Left ventricle myocardium inferior (tissue), 1 donor: ENCODE measurements at regions not wholly inside any gene's neighbourhood (a gene's known extent, or its start where the extent isn't known, plus 50 kb on each side); places are given as distances from the start of the nearest gene placed in this dataset.
"Not testable (repeated sequence)": the region's sequence is repeated elsewhere in the genome, so short reads cannot be mapped to it uniquely, and the experiment has no call there.

ENCODE experiments used
- DNase-seq: peaks from one replicate; pipeline ENCODE4 v3.0.0-alpha.2; 2020
- H3K27ac ChIP-seq: fragments of 200-600 bp; replicated peaks from 2 replicates; pipeline ENCODE4 v1.8.0; 2021
- H3K27me3 ChIP-seq: fragments of 200-600 bp; 2 replicates; pipeline ENCODE4 v1.8.0; 2021; ENCODE audit warnings: low read depth
- H3K36me3 ChIP-seq: fragments of 200-600 bp; 2 replicates; pipeline ENCODE4 v1.8.0; 2021
- H3K4me1 ChIP-seq: fragments of 200-600 bp; 2 replicates; pipeline ENCODE4 v1.8.0; 2021
- H3K4me3 ChIP-seq: fragments of 200-600 bp; 2 replicates; pipeline ENCODE4 v1.8.0; 2021; ENCODE audit warnings: mild to moderate bottlenecking, moderate library complexity
- H3K9me3 ChIP-seq: fragments of 200-600 bp; replicated peaks from 2 replicates; pipeline ENCODE4 v1.8.0; 2021
- CTCF ChIP-seq: fragments of 200-600 bp; IDR thresholded peaks from 2 replicates; pipeline ENCODE4 v1.8.0; 2021; ENCODE audit warnings: antibody characterized with exemption, mild to moderate bottlenecking, borderline replicate concordance
- intact Hi-C: fragments of 100-400 bp; cut with micrococcal nuclease; formaldehyde crosslinking; loops from one replicate; pipeline ENCODE4 v1.11.0; 2022
- donor health status: DM: no; HTN: yes; CAD: no; lungs with severe emphysema.

DNA sequence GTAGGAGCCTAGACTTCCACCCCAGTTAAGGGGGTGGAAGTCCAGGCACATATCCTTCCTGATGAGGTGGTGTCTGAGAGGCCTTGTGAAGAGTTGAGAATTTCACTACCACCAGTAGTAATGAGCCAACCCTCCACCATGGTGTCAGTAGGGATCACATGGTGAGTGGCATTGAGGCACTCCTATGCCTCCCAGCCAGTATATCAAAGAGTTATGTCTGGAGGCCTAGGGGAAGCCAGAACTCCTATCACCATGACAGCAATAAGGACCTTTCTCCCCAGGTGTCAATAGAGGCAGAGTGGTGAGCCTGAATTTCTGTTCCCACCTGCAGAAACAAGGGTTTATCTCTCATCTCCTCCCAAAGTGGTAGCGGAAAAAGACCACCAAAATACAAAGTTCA lies 106.6 kb upstream of the ADTRP start:
- DNase-seq, result no peak
- H3K36me3 ChIP-seq, result no peaks in the 10 kb centered on the region
- intact Hi-C loops, result no loop called here
- no peaks in the 10 kb centered on the region for H3K27me3 ChIP-seq
- H3K4me1 ChIP-seq, result no peaks in the 10 kb centered on the region
- TF ChIP-seq CTCF, result no peak
- H3K27ac ChIP-seq, result no peak overlapping the region
- H3K9me3 ChIP-seq, result peaks cover 7% of the 10 kb centered on the region
- no peak overlapping the region for H3K4me3 ChIP-seq

- H3K9me3 ChIP-seq, H3K27ac ChIP-seq, DNase-seq, H3K27me3 ChIP-seq, H3K36me3 ChIP-seq, H3K4me3 ChIP-seq, H3K4me1 ChIP-seq, intact Hi-C loops: not testable (repeated sequence)
Measured at GRCh38 chr6:11883471-11883870, 104.9 kb upstream of the ADTRP start.

DNA sequence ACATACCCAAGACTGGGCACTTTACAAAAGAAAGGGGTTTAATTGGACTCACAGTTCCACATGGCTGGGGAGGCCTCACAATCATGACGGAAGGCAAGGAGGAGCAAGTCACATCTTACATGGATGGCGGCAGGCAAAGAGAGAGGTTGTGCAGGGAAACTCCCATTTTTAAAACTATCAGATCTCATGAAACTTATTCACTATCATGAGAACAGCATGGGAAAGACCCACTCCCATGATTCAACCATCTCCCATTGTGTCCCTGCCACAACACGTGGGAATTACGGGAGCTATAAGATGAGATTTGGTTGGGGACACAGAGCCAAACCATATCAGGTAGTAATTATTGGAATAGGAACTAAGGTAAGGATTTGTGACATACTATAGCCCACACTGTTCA lies 101.6 kb upstream of the ADTRP start:
- H3K4me1 ChIP-seq, H3K4me3 ChIP-seq, H3K27ac ChIP-seq, H3K27me3 ChIP-seq, intact Hi-C loops, DNase-seq, H3K9me3 ChIP-seq, H3K36me3 ChIP-seq: not testable (repeated sequence)

- H3K27ac ChIP-seq, result no peak overlapping the region
- H3K9me3 ChIP-seq, result peaks cover 7% of the 10 kb centered on the region
- DNase-seq, result no peak
- TF ChIP-seq CTCF, result no peak
- no peaks in the 10 kb centered on the region for H3K36me3 ChIP-seq
- intact Hi-C loops, result no loop called here
- H3K27me3 ChIP-seq, result no peaks in the 10 kb centered on the region
- no peak overlapping the region for H3K4me3 ChIP-seq
- no peaks in the 10 kb centered on the region for H3K4me1 ChIP-seq
Measured at GRCh38 chr6:11878735-11879134, 100.1 kb upstream of the ADTRP start.

- intact Hi-C loops, result no loop called here
- Histone ChIP-seq H3K27me3 (no peaks in the 10 kb centered on the region), H3K4me3 (no peak overlapping the region), H3K9me3 (peaks cover 7% of the 10 kb centered on the region), H3K27ac (no peak overlapping the region), H3K36me3 (no peaks in the 10 kb centered on the region), H3K4me1 (no peaks in the 10 kb centered on the region)
- TF ChIP-seq CTCF, result no peak
- DNase-seq, result no peak
Measured at GRCh38 chr6:11878029-11878428, 99.4 kb upstream of the ADTRP start.

DNA sequence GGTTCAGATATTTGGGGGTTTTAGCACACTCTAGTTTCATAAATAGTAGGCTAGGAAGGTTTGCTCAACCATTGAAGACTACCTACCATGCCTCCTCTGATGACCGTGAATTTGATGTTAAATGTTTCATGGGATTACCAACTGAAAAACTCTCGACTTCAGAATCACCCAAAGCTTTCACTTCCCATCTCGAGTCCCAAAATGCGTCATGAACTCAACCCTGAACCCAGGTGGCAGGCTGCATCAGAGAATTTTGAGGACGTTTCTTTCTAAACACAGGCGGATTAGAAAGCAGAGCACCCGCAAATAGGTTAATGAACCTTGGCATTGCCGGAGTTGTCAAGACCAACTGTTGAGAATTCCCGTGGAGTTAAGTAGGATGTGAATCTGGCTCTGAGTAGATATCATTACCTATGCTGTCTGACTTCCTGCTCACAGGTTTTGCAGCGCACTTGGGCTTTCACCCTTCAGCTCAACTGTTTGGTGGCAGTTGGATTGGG lies 98.4 kb upstream of the ADTRP start:
- Histone ChIP-seq H3K27me3 (no peaks in the 10 kb centered on the region), H3K9me3 (peaks cover 2% of the 10 kb centered on the region), H3K4me1 (no peaks in the 10 kb centered on the region), H3K4me3 (no peak overlapping the region), H3K27ac (no peak overlapping the region), H3K36me3 (no peaks in the 10 kb centered on the region)
- no peak for TF ChIP-seq CTCF
- no peak for DNase-seq
- intact Hi-C loops, result no loop called here
